PC-9 (cell line): ENCODE measurements at regions not wholly inside any gene's neighbourhood (a gene's known extent, or its start where the extent isn't known, plus 50 kb on each side); places are given as distances from the start of the nearest gene placed in this dataset.

ENCODE experiments used
- BruUV-seq: library from RNA; stranded (reverse); fragments of 400-500 nt; replicated peaks from 2 replicates; lab custom pipeline; 2021; lab: Mats Ljungman, UMichigan
- CTCF ChIA-PET: fragments of 300-600 bp; sonication (Branson Sonifier 250); formaldehyde crosslinking; loops from one replicate; lab custom pipeline; 2022; ENCODE audit warnings: antibody characterized with exemption; lab: Charles Lee
- POLR2A ChIA-PET: fragments of 300-600 bp; sonication (Branson Sonifier 250); formaldehyde crosslinking; loops from one replicate; lab custom pipeline; 2022; ENCODE audit warnings: antibody characterized with exemption; ENCODE audit not compliant: unreplicated experiment; lab: Charles Lee
- DNase-seq, 2 experiments: peaks; one replicate each; pipeline versions ENCODE4 v3.0.0 to v3.0.0-alpha.2; 2015 to 2022; ENCODE audit warnings: mixed read lengths in 1 of 2
- H2AFZ ChIP-seq: fragments of 200-600 bp; sonication (generic); 2 replicates; pipeline ENCODE4 v1.8.1; 2017; ENCODE audit warnings: antibody characterized with exemption
- H3F3A ChIP-seq: fragments of 200-600 bp; sonication (generic); 2 replicates; pipeline ENCODE4 v1.8.1; 2017; ENCODE audit warnings: antibody characterized with exemption, mild to moderate bottlenecking, low read depth; ENCODE audit not compliant: insufficient read depth
- H3K27ac ChIP-seq: fragments of 200-600 bp; sonication (generic); 2 replicates; pipeline ENCODE4 v1.6.1; 2016; ENCODE audit warnings: mixed run types
- H3K27me3 ChIP-seq: fragments of 200-600 bp; sonication (generic); 2 replicates; pipeline ENCODE4 v1.6.1; 2016; ENCODE audit warnings: low read depth, mixed run types; ENCODE audit not compliant: insufficient read depth
- H3K36me3 ChIP-seq: fragments of 200-600 bp; sonication (generic); 2 replicates; pipeline ENCODE4 v1.6.1; 2016; ENCODE audit warnings: low read depth, mixed run types
- H3K4me1 ChIP-seq: fragments of 200-600 bp; sonication (generic); replicated peaks from 2 replicates; pipeline ENCODE4 v1.6.1; 2016; ENCODE audit warnings: mixed run types; ENCODE audit not compliant: insufficient read depth
- H3K4me2 ChIP-seq: fragments of 200-600 bp; sonication (generic); 2 replicates; pipeline ENCODE4 v1.6.1; 2017; ENCODE audit warnings: mixed run types
- H3K4me3 ChIP-seq: fragments of 200-600 bp; sonication (generic); 2 replicates; pipeline ENCODE4 v1.6.1; 2016; ENCODE audit warnings: mixed run types
- H3K79me2 ChIP-seq: fragments of 200-600 bp; sonication (generic); 2 replicates; pipeline ENCODE4 v1.6.1; 2017; ENCODE audit warnings: low read depth, mixed run types
- H3K9me2 ChIP-seq: fragments of 200-600 bp; sonication (generic); 2 replicates; pipeline ENCODE4 v1.8.1; 2017; ENCODE audit warnings: mild to moderate bottlenecking; ENCODE audit not compliant: insufficient read depth
- H3K9me3 ChIP-seq: fragments of 200-600 bp; sonication (generic); 2 replicates; pipeline ENCODE4 v1.8.1; 2016; ENCODE audit warnings: low read depth; ENCODE audit not compliant: insufficient read depth
- H4K20me1 ChIP-seq: fragments of 200-600 bp; sonication (generic); 2 replicates; pipeline ENCODE4 v1.8.1; 2017; ENCODE audit not compliant: insufficient read depth
- CTCF ChIP-seq: fragments of 200-600 bp; sonication (generic); conservative IDR thresholded peaks from 2 replicates; pipeline ENCODE4 v1.6.1; 2017; ENCODE audit warnings: mixed run types, antibody characterized with exemption, mild to moderate bottlenecking, moderate library complexity
- EZH2 ChIP-seq: fragments of 200-600 bp; sonication (generic); IDR thresholded peaks from 2 replicates; pipeline ENCODE4 v1.8.0; 2017; ENCODE audit warnings: antibody characterized with exemption, low read depth
- intact Hi-C: fragments of 100-400 bp; cut with micrococcal nuclease; formaldehyde crosslinking; loops from one replicate; pipeline ENCODE4 v1.10.0; 2022; ENCODE audit not compliant: unreplicated experiment

GRCh38 chr20:7301807-7302206, 534.3 kb downstream of the BMP2 start:
- CTCF ChIA-PET, result no interaction called here
- Histone ChIP-seq H3F3A (no peaks in the 10 kb centered on the region), H3K27ac (no peak overlapping the region), H2AFZ (no peak overlapping the region), H3K36me3 (no peaks in the 10 kb centered on the region), H4K20me1 (no peaks in the 10 kb centered on the region; the same call in 1 of the 2 replicates), H3K27me3 (peaks cover 3% of the 10 kb centered on the region; the same call in 1 of the 2 replicates), H3K9me3 (no peaks in the 10 kb centered on the region), H3K4me1 (no peaks in the 10 kb centered on the region), H3K4me3 (no peak overlapping the region), H3K79me2 (no peaks in the 10 kb centered on the region), H3K4me2 (no peak overlapping the region), H3K9me2 (no peaks in the 10 kb centered on the region)
- intact Hi-C loops, result no loop called here
- TF ChIP-seq CTCF (no peak), EZH2 (no peak)
- POLR2A ChIA-PET, result no interaction called here
- DNase-seq, result no peak
- no TSS peak for BruUV-seq

- H3K27ac ChIP-seq, result no peak overlapping the region
Observed at GRCh38 chr20:7302250-7302649, 534.8 kb downstream of the BMP2 start.

GRCh38 chr20:7305976-7306375, 538.5 kb downstream of the BMP2 start:
- BruUV-seq, result no TSS peak
- CTCF ChIA-PET, result no interaction called here
- intact Hi-C loops, result no loop called here

More at GRCh38 chr20:7302250-7302649, 534.8 kb downstream of the BMP2 start:
- H3K36me3 ChIP-seq, result no peaks in the 10 kb centered on the region
- H4K20me1 ChIP-seq, result no peaks in the 10 kb centered on the region; the same call in 1 of the 2 replicates
- H3K9me2 ChIP-seq, result no peaks in the 10 kb centered on the region
- no peak overlapping the region for H2AFZ ChIP-seq
- H3K9me3 ChIP-seq, result no peaks in the 10 kb centered on the region
- no peaks in the 10 kb centered on the region for H3F3A ChIP-seq
- H3K4me3 ChIP-seq, result no peak overlapping the region
- H3K4me2 ChIP-seq, result no peak overlapping the region
- intact Hi-C loops, result no loop called here
- no peaks in the 10 kb centered on the region for H3K79me2 ChIP-seq
- BruUV-seq, result no TSS peak
- no peak for DNase-seq
- H3K4me1 ChIP-seq, result no peaks in the 10 kb centered on the region
- no peak for TF ChIP-seq CTCF
- no peak for TF ChIP-seq EZH2
- peaks cover 3% of the 10 kb centered on the region; the same call in 1 of the 2 replicates for H3K27me3 ChIP-seq
- ChIA-PET POLR2A (no interaction called here), CTCF (no interaction called here)

More at GRCh38 chr20:7305976-7306375, 538.5 kb downstream of the BMP2 start:
- H3F3A ChIP-seq, result no peaks in the 10 kb centered on the region
- H3K9me2 ChIP-seq, result no peaks in the 10 kb centered on the region
- H3K79me2 ChIP-seq, result no peaks in the 10 kb centered on the region
- H3K36me3 ChIP-seq, result no peaks in the 10 kb centered on the region
- H3K27ac ChIP-seq, result no peak overlapping the region
- peaks cover 3% of the 10 kb centered on the region; the same call in 1 of the 2 replicates for H3K27me3 ChIP-seq
- DNase-seq, result no peak
- POLR2A ChIA-PET, result no interaction called here
- no peaks in the 10 kb centered on the region for H3K9me3 ChIP-seq
- TF ChIP-seq EZH2 (no peak), CTCF (no peak)
- H2AFZ ChIP-seq, result no peak overlapping the region
- H3K4me3 ChIP-seq, result no peak overlapping the region
- H3K4me2 ChIP-seq, result no peak overlapping the region
- no peaks in the 10 kb centered on the region; the same call in 1 of the 2 replicates for H4K20me1 ChIP-seq
- H3K4me1 ChIP-seq, result no peaks in the 10 kb centered on the region
